GM20431 (cell line): ENCODE measurements at regions not wholly inside any gene's neighbourhood (a gene's known extent, or its start where the extent isn't known, plus 50 kb on each side); places are given as distances from the start of the nearest gene placed in this dataset.

Experiments
- in situ Hi-C: fragments of 300-500 bp; cut with MseI, MboI; formaldehyde crosslinking; loops from one replicate; pipeline ENCODE4 v1.15.0; 2020; ENCODE audit warnings: low sequenced_read_pairs; ENCODE audit not compliant: unreplicated experiment

DNA sequence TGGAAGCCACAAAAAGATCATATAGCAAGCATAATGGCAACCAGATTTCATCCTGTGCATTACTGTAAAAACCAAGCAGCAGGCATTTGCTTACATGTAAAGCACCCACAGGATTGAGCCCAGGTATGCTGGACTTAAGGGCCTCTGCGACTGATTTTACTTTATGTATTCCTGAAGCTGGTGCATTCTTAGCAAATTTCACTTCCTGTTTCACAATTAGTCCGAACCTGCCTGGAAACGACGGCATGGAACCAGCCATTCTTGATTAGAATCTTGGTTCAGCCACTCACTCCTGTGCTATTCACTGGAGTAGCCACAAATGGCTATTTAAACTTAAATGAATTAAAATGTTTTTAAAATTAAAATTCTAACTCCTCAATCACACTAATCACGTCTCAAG lies 239.2 kb downstream of the NUAK1 start:
- in situ Hi-C loops, result no loop called here

DNA sequence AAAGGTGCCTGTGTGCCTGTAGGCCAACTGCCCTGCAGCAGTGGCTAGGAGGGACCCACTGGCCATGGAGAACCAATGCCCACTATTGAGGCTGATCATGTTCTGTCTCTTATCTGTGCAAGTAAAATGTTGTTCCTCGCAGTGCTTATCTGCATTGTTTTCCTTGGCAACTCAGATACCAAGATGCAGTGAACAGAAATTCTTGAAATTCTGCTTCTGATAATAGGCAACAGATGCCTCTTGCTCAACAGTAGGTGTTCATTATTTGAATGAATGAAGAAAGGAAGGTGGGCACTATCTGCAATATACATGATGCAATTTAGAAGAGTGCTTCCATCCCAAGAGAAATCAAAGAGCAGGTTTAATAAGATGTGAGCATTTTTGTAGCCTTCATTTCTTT lies 232.2 kb downstream of the NUAK1 start:
- in situ Hi-C loops, result no loop called here

DNA sequence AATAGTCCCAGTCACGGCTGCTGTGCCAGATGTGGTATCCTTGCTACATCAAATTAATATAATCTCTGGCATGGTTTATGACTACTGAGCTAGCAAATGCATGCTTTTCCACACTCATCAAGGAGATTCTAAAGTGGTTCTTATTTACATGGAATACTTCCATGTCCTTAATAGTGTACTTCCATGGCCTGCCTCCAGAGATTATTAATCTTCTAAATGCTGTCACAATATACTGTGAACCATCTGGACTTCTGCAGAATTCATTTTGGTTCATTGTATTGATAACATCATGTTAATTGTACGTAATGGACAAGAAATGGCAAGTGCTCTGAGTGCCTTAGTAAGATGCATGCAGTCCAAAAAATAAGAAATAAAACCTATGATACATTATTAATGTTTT lies 230.8 kb downstream of the NUAK1 start:
- in situ Hi-C loops, result no loop called here

DNA sequence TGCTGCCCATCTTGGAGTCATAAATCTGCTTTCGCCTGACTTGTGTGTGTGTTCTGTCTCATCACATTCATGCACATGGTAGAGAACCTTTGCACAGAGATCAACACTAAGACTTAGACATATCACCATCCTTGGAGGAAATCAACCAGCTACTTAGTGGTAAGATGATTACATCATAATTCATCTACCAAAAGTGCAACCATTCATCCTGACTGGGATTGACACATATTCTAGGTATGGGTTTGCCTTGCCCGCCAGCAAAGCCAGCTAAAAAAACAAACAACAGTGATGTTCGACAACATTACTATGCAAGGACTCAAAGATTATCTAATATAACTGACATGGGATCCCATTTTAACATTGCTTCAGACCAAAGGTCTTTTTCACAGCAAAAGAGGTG lies 228.7 kb downstream of the NUAK1 start:
- in situ Hi-C loops, result no loop called here

DNA sequence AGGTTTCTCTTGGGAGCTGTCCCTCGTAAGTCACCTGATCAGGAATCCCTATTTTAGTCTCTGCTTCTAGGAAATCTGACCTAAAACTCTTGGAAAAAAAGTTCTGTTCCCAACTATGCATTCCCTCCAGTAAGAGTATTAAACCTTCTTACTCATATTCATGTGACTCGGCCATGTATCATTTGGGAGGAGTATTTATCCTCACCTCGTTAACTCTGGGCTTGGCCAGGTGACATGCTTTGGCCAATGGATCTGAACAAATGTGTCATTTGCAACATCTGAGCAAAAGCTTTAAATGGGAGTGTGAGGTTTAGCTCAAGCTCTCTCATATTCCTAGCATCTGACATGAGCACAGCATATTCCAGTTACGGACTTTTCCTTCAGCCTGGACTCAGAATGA lies 226.8 kb downstream of the NUAK1 start:
- in situ Hi-C loops, result no loop called here

DNA sequence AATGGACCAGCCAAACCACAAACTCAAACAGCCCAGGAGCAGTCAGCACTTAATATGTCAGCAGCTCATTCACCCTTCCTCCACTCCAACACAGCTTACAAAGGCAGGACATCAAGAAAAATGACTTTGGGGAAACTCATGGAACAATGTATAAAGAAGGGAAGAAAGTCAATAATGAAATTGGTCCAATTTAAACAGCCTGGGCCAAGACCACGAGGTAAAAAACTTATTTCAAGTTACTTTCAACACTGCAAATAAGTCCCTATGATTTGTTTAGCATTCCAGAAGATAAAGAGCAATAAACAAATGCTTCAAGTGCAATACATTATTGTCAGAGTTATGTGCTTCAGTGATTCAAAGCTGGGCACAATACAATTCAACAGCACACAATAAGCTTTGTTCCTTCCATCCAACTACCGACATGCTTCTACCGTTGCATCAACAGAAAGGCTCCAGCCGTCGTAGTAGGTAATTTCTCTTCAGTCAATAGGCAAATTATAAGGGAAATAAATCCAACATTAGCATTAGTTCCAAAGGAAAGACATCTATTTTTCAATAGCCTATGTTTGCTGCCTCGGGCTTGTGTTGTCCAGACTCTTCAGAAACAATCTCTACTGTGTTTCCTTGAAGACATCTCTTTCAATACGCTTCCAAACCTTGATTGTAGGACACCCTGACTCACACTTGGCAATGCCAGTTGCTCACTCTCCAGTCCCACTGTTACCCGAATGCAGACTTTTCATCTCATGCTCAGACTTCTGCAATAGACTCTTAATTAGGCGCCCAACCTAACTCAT lies 225.7 kb downstream of the NUAK1 start:
- in situ Hi-C loops, result no loop called here

DNA sequence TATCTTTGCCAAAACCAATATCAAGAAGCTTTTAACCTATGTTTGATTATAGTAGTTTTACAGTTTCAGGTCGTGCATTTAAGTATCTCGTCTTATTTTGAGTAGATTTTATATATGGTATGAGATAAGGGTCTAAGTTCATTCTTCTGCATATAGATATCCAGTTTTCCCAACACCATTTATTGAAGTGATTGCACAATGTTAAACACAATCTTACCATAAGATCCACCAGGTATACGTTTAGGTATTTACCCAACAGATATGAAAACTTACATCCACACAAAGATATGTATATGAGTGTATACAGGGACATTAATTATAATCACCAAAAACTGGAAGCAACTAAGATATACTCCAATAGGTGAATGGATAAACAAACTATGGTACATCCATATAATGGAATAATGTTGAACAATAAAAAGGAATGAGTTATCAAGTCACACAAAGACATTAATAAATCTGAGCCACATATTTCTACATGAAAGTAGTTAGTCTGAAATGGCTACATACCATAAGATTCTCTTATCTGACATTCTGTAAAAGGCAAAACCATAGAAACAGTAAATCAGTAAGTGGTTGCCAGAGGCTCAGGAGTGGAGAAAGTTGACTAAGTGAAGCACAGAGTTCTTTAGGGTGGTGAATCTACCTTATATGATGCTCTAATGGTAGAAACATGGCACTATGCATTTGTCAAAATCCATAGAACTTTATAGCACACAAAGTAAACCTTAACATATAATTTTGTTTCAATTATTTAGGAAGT lies 222.6 kb downstream of the NUAK1 start:
- in situ Hi-C loops, result no loop called here

DNA sequence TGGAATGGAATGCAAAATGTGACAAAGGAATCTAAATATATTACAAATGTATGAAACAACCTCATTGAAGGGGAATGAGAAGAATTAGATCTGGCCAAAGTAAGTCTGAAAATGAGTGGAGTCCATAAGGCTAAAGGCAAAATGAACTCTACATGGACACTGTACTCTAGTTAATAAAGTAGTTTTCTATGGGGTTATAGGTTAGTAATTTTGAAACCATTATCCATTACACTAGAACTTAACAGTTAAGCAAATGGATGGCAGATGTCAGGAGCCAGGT lies 222.1 kb downstream of the NUAK1 start:
- in situ Hi-C loops, result no loop called here

DNA sequence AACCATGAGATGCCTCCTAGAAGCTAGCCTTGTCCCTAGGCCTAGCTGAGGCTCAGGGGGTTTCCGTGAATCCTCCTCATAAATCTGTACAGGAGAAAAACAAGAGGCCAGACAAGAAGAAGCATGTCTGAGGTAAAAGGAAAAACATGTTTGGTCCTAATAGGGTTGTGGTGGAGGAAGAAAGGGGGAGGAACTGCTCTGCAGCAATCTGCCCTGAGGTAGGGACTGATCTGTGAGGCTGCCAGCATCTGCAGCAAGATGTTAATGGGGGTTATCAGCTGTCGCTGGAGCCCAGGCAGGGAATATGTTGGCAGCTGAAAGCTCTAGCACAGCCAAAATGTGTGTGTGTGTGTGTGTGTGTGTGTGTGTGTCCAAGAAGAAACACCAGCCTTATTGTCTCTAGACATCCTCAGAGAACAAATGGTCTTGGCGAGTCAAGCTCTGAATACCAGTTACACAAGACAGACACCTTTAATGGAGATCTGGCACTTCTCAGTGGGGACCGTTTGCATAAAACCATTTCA lies 218.5 kb downstream of the NUAK1 start:
- in situ Hi-C loops, result no loop called here

DNA sequence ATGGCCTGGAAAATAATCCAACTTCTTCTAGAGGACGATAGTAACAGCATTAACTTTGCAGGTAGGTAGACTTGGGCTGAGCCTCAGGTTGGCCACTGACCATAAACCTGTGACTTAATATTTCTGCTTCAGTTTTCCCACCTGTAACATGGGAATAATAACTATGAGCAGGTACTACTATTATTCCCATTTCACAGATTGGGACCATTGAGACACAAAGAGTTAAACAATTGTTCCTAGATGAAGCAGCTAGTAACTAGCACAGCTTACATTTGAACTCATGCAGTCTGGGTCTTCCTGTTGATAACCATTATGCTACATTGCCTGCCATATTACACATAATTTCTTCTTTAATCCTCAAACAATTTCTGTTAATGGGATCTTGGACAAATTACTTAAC lies 217.7 kb downstream of the NUAK1 start:
- in situ Hi-C loops, result no loop called here

DNA sequence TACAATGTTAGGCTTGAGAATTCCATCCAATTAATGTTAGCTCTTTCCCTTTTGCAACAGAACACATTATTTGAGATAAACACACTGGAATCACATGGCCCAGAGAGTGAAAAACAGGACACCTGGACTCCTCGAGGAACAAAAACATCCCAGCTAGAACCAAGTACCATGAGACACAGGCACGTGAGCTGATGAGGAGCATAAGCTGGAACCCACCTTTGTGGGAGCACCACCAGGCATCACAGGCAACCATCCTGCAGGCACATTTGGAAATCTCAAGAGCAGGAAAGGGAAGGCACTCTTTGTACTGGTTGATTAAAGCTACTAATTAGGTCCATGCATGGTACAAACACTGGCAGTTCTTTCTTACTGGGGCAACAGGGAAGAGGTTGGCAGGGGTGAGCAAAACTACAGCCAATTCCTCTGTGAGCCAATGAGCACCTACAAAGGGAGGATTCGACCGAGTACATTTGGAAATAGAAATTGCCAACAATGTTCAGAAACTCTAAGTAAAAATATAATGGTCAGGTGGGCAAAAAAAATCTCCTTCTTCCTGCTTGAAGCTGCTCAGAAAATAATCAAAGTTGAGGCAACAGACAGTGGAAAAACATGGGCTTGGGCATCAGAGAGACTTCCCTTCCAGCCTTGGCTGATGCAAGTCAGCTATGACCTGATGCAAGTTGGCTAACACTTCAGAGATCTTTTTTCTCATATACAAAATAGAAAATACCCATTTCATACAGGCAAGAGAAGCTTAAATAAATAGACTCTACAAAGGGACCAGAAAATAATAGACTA lies 216.7 kb downstream of the NUAK1 start:
- in situ Hi-C loops, result no loop called here

DNA sequence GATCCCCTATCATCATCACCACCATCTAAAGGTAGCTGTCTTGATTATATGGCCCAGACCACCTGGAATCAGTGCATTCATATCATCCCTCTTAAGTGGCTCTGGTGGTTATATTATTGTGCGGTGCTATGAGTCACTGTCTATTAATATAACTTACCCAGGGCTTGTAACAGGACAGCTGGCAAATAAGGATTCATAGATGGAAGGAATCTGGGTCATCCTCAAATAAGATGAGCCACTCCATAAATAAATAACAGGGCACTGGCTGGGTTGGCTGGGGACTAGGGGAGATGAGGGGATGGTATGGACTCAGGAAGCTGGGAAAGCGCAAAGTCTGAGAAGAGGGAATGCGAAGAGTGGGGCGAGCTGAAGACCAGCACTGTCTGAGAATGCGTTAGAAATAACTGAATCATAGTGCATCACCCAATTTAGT lies 216.1 kb downstream of the NUAK1 start:
- in situ Hi-C loops, result no loop called here

DNA sequence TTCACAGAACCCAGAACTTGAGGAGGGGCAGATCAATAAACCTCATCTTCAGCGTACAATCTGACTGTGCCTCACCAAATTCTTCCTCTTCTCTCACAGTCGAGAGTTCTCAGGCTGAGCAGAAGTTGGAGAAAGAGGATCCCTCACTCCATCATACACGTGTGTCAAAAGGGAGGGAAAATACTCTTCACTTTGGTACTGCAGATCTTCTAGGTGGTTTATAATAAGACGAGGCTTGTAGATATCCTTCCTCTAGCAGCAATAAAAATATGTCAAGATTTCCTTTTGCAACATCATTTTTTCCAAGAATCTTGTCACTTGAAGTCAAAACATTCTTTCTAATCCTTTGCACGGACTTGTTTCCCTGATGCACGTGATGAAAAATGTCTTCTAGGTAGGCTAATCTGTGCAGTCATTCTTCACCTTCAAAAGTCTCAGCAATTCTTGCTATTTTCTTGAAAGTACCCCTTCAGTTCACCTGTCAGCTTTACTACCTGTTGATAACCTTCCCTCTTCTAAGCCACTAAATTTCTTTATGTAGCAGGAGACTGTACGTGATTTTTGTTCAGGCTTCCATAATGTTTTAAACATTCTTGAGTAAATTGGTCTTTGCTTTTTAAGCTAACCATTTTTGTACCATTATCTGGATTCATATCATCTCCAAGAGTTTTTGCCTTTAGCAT lies 214.1 kb downstream of the NUAK1 start:
- in situ Hi-C loops, result no loop called here

DNA sequence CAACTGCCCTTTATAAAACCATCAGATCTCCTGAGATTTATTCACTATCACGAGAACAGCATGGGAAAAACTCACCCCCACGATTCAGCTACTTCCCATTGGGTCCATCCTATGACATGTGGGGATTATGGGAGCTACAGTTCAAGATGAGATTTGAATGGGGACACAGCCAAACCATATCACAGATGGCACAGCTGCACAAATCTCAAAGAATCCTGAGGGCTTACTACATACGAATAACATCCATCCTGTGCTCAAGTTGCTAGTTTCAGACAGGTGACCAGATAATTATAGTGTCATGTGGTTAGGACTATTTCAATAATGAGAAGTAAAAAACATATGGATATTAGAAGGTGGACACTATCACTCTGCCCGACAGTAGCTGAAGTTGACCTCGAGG lies 211.2 kb downstream of the NUAK1 start:
- in situ Hi-C loops, result no loop called here

DNA sequence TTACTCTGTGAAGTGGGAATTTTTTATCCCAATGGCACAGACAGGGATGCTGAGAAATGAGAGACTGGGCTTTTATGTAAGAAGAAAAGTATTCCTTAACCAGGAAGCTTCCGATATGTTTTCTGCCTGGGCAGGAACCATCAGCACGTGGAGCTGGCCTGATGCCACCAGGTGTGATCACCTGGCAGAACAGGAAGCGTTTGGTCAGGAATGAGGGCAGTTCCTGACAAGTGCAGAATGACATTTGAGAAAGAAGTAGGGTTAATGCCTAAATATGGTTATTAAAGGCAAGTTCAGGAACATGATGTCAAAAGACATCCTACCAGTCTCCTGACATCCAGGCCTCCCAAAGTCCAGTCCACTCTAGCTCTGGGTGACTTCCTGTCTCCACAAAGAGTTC lies 210.3 kb downstream of the NUAK1 start:
- in situ Hi-C loops, result no loop called here

DNA sequence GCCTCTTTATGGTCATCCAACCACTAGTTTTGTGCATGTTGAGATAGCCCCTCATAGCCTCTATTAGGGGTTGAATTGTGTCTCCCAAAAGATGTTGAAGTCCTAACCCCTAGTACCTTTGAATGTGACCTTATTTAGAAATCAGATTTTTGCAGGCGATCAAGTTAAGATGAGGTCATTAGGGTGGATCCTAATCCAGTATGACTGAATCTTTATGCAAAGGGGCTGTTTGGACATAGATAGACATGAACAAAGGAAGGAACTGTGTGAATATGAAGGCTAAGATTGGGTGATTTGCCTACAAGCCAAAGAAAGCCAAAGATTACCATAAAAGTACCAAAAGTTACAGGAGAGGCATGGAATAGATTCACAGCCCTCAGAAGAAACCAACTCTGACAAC lies 209.6 kb downstream of the NUAK1 start:
- in situ Hi-C loops, result no loop called here

DNA sequence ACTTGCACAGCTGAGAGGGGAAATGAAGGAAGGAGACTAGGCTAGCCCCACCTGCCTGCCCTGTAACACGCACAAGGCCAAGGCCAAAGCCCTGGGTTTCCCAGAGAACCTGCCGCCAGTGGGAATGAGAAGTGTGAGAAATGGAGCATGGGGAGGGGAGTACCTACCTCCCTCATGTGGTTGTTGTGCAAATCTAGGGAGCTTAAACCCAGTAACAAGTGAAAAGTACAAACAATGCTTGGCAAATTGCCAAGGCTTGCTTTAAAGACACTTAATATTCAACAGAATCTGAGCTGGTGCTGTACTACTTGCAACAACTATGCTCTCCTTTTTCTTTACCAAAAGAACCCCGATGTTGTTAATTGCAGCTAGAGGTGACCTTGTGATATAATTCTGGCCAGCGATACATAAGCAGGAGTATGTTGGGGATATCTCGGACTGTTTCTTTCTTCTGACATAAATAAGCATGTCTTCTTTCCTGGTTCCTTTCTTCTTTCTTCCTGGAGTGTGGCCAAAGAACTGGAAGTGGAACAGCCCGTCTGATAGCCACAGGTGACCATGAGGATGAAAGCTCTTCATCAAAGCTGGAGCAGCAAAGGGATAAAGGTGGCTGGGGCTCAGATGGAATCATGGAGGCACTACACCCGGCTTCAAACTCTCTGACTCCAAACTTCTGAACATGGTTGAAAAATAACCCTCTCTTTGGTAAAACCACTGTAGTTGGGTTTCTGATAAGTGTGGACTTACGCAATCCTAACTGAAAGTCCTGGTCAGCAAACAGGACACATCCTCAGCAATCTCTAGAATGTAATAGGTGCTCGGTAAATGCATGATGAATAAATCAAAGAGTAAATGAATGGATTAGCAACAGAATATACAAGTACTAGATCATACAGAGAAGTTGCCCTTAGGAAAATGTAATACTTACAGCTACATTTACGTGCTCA lies 207.9 kb downstream of the NUAK1 start:
- in situ Hi-C loops, result no loop called here

DNA sequence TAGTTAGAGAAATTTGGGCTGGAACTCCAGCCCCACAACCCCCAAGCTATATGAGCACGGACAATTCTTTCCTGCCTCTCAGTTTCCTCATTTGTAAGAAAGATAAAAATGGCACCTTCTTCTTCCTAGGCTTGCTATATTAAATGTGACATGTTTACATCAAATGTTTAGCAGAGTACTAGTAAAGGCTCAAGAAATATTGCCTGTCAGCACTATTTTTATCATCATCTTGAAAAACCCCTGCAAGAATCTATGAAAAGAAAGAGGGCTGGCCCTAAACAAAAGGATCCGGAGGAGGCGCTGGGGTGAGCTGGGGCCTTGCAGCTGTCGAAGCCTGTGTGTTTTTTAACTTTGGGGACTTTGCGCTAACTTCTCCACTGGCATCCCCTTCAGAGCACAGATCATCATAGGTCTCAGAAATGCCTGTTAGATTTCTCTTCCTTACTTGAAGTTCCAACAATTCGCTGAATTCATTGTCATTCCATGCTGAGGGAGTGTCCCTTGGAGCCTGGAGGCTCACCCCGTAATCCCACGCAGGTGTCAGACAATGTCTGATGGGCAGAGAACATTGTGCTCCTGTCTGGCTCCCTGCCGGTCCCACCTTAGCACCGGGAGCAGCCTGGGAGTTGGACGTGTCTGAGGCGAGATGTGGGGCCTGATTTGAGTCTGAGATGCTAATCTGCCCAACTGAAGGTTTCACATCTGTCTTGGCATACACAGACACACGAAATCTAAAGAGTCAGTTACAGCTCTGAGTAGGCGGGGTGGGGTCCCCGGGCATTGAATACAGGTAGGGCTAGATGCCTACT lies 206.8 kb downstream of the NUAK1 start:
- in situ Hi-C loops, result no loop called here
